CD1c-positive myeloid dendritic cell (primary cell): ENCODE measurements at regions not wholly inside any gene's neighbourhood (a gene's known extent, or its start where the extent isn't known, plus 50 kb on each side); places are given as distances from the start of the nearest gene placed in this dataset.

ENCODE experiments used
- DNase-seq: peaks from one replicate; pipeline ENCODE4 v3.0.0-alpha.2; 2016; ENCODE audit errors: extremely low spot score

- DNase-seq, result no peak
Observed at GRCh38 chr13:29903543-29903942, 53.1 kb upstream of the UBL3 start.

DNA sequence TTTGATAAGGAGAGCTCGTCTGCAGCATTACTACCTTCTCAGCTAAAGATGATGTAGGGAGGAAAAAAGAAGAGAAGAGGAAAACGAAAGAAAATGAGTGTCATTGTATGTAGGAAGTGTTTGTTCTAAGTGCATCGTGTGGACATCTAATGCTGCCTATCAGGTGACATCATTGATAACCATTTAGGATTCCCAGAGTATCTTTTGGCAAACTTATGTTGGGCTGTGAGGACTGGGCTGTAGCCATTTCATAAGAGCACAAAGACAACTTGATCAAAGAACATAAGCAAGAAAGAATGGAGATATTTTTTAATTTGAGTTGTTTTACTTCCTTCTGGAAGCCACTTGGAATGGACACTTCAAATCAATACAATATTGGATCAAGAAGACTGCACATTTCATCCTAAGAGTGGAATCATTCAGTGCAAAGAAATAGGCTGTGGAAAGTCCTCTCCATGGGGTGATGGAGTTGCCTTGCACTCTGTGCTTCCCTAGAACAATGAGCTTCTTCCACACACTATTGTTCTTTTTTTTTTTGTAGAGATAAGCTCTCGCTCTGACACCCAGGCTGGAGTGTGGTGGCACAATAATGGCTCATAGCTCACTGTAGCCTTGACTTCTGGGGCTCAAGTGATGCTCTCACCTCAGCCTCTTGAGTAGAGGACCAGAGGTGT is 52.4 kb upstream of the UBL3 start:
- no peak for DNase-seq

- no peak for DNase-seq
Observed at GRCh38 chr13:29901710-29902631, 51.6 kb upstream of the UBL3 start.
